Astrocyte (in vitro differentiated cells and primary cell): ENCODE measurements at regions not wholly inside any gene's neighbourhood (a gene's known extent, or its start where the extent isn't known, plus 50 kb on each side); places are given as distances from the start of the nearest gene placed in this dataset.

Experiments
- DNase-seq: peaks from one replicate; pipeline ENCODE4 v3.0.0-alpha.2; 2010; ENCODE audit warnings: low read depth
- FAIRE-seq: peaks from 2 replicates; lab custom pipeline; 2011; peaks lifted over from hg19 to GRCh38; lab: Jason Lieb, UNC
- H2AFZ ChIP-seq: 2 replicates; pipeline ENCODE4 v1.6.0; 2012; ENCODE audit warnings: low read depth, low read length, inconsistent platforms
- H3K27ac ChIP-seq: 2 replicates; pipeline ENCODE4 v1.5.1; 2011; ENCODE audit warnings: low read depth, low read length, inconsistent platforms
- H3K27me3 ChIP-seq: 2 replicates; pipeline ENCODE4 v1.6.0; 2011; ENCODE audit warnings: low read length, inconsistent platforms; ENCODE audit not compliant: insufficient read depth
- H3K36me3 ChIP-seq: 2 replicates; pipeline ENCODE4 v1.5.1; 2011; ENCODE audit warnings: low read length, inconsistent platforms; ENCODE audit not compliant: insufficient read depth
- H3K4me1 ChIP-seq: 2 replicates; pipeline ENCODE4 v1.5.1; 2011; ENCODE audit warnings: low read length, inconsistent platforms; ENCODE audit not compliant: insufficient read depth
- H3K4me2 ChIP-seq: 2 replicates; pipeline ENCODE4 v1.6.0; 2012; ENCODE audit warnings: low read length, inconsistent platforms
- H3K4me3 ChIP-seq: 2 replicates; pipeline ENCODE4 v1.5.1; 2011; ENCODE audit warnings: low read depth, mild to moderate bottlenecking, low read length, inconsistent platforms; ENCODE audit not compliant: insufficient read depth
- H3K79me2 ChIP-seq: 2 replicates; pipeline ENCODE4 v1.6.0; 2012; ENCODE audit warnings: mild to moderate bottlenecking, low read length, inconsistent platforms; ENCODE audit not compliant: insufficient read depth
- H3K9ac ChIP-seq: 2 replicates; pipeline ENCODE4 v1.6.0; 2012; ENCODE audit warnings: mild to moderate bottlenecking, low read length, inconsistent platforms
- H3K9me3 ChIP-seq: 2 replicates; pipeline ENCODE4 v1.5.1; 2012; ENCODE audit warnings: low read depth, mild to moderate bottlenecking, low read length, inconsistent platforms; ENCODE audit not compliant: insufficient read depth
- H4K20me1 ChIP-seq: 2 replicates; pipeline ENCODE4 v1.6.0; 2012; ENCODE audit warnings: low read length, inconsistent platforms; ENCODE audit not compliant: insufficient read depth
- H3K27ac Mint-ChIP-seq: one replicate; pipeline ENCODE4 v1.8.0; 2021; ENCODE audit warnings: mild to moderate bottlenecking, mixed read lengths; ENCODE audit not compliant: unreplicated experiment
- H3K27me3 Mint-ChIP-seq: one replicate; pipeline ENCODE4 v1.8.0; 2021; ENCODE audit warnings: low read depth, mixed read lengths; ENCODE audit not compliant: unreplicated experiment
- H3K36me3 Mint-ChIP-seq: one replicate; pipeline ENCODE4 v1.8.0; 2021; ENCODE audit warnings: low read depth, mixed read lengths; ENCODE audit not compliant: unreplicated experiment
- H3K4me1 Mint-ChIP-seq: one replicate; pipeline ENCODE4 v1.8.0; 2021; ENCODE audit warnings: low read depth, mixed read lengths; ENCODE audit not compliant: unreplicated experiment
- H3K4me3 Mint-ChIP-seq: one replicate; pipeline ENCODE4 v1.8.0; 2021; ENCODE audit warnings: mild to moderate bottlenecking, moderate library complexity, mixed read lengths; ENCODE audit not compliant: unreplicated experiment
- H3K9me3 Mint-ChIP-seq: one replicate; pipeline ENCODE4 v1.8.0; 2021; ENCODE audit warnings: mild to moderate bottlenecking, mixed read lengths; ENCODE audit not compliant: unreplicated experiment
- EZH2 ChIP-seq: IDR thresholded peaks from 2 replicates; pipeline ENCODE4 v1.6.1; 2012; ENCODE audit warnings: mild to moderate bottlenecking, low read length, inconsistent platforms; ENCODE audit not compliant: insufficient read depth
- TF ChIP-seq, protein P1 (sequence below): IDR thresholded peaks from 2 replicates; pipeline ENCODE4 v1.5.1; 2011; ENCODE audit warnings: low read depth, mild to moderate bottlenecking, inconsistent platforms, low read length, moderate library complexity; ENCODE audit not compliant: insufficient read depth

DNA sequence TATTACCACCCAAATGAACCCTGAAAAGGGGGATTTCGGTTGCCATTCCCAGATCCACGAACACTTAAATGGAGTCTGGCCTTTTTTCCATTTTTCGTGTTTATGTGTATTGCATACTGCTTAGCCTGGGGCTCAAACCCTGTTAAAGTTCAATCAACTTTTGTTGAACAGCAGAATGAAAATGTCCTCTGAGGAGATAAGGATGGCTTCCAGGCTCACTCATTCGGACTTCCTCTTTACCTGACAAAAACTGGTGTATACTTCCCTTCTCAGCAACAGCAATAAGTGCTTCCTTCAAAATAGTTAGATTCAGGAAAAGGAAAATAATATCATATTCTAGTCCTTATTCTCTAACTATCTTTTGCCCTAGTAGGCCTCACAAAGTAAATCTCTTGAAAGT lies 61.1 kb upstream of the ARID5B start:
- Histone ChIP-seq H3K27me3 (no peaks in the 10 kb centered on the region), H3K4me2 (no peak overlapping the region), H3K4me1 (peaks cover 53% of the 10 kb centered on the region), H3K79me2 (no peaks in the 10 kb centered on the region), H3K4me3 (no peak overlapping the region), H3K9ac (no peak overlapping the region), H3K9me3 (no peaks in the 10 kb centered on the region), H2AFZ (no peak overlapping the region), H4K20me1 (no peaks in the 10 kb centered on the region), H3K36me3 (no peaks in the 10 kb centered on the region), H3K27ac (no peak overlapping the region)
- TF ChIP-seq, protein P1, sequence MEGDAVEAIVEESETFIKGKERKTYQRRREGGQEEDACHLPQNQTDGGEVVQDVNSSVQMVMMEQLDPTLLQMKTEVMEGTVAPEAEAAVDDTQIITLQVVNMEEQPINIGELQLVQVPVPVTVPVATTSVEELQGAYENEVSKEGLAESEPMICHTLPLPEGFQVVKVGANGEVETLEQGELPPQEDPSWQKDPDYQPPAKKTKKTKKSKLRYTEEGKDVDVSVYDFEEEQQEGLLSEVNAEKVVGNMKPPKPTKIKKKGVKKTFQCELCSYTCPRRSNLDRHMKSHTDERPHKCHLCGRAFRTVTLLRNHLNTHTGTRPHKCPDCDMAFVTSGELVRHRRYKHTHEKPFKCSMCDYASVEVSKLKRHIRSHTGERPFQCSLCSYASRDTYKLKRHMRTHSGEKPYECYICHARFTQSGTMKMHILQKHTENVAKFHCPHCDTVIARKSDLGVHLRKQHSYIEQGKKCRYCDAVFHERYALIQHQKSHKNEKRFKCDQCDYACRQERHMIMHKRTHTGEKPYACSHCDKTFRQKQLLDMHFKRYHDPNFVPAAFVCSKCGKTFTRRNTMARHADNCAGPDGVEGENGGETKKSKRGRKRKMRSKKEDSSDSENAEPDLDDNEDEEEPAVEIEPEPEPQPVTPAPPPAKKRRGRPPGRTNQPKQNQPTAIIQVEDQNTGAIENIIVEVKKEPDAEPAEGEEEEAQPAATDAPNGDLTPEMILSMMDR = no peak
- TF ChIP-seq EZH2 = no peak
- DNase-seq = no peak
- no peak overlapping the region for H3K27ac Mint-ChIP-seq
- FAIRE-seq = no peak
- H3K4me1 Mint-ChIP-seq = peaks cover 45% of the 10 kb centered on the region
- no peaks in the 10 kb centered on the region for H3K27me3 Mint-ChIP-seq
- no peaks in the 10 kb centered on the region for H3K36me3 Mint-ChIP-seq
- no peak overlapping the region for H3K4me3 Mint-ChIP-seq
- no peaks in the 10 kb centered on the region for H3K9me3 Mint-ChIP-seq

DNA sequence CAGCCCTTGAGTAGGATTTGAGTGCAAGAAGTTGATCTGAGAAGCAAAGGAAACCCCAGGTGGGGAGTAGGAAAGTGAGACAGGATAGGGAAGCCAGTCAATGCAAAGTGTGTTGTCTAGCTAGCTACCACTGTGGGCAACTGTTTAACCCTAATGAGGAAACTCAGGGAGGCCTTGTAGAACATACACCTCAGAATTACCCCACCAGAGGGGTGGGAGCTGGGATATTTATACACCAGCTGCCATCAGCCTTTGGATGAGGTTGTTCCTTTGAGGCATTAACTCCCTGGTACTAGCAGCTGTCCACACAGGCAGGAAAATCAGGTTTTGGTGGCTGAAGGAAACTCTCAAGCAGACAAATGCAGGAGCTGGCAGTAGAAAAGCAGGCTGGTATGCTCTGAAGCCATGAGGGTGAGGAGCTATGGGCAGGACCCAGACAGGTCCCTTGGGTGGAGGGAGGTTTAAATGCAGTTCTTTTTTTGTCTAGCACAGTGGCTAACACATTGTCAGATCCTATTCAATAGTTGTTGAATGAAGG lies 60.1 kb upstream of the ARID5B start:
- Histone ChIP-seq H2AFZ (no peak overlapping the region), H3K4me3 (no peak overlapping the region), H3K36me3 (no peaks in the 10 kb centered on the region), H3K9ac (no peak overlapping the region), H3K4me1 (peaks cover 51% of the 10 kb centered on the region), H3K9me3 (no peaks in the 10 kb centered on the region), H3K4me2 (no peak overlapping the region), H3K79me2 (no peaks in the 10 kb centered on the region), H3K27me3 (no peaks in the 10 kb centered on the region), H4K20me1 (no peaks in the 10 kb centered on the region), H3K27ac (no peak overlapping the region)
- H3K27me3 Mint-ChIP-seq = no peaks in the 10 kb centered on the region
- H3K4me1 Mint-ChIP-seq = peaks cover 44% of the 10 kb centered on the region
- DNase-seq (no peak), FAIRE-seq (no peak)
- no peak for TF ChIP-seq EZH2
- TF ChIP-seq, protein P1 = no peak
- H3K36me3 Mint-ChIP-seq = no peaks in the 10 kb centered on the region
- no peak overlapping the region for H3K4me3 Mint-ChIP-seq
- H3K9me3 Mint-ChIP-seq = no peaks in the 10 kb centered on the region
- no peak overlapping the region for H3K27ac Mint-ChIP-seq

DNA sequence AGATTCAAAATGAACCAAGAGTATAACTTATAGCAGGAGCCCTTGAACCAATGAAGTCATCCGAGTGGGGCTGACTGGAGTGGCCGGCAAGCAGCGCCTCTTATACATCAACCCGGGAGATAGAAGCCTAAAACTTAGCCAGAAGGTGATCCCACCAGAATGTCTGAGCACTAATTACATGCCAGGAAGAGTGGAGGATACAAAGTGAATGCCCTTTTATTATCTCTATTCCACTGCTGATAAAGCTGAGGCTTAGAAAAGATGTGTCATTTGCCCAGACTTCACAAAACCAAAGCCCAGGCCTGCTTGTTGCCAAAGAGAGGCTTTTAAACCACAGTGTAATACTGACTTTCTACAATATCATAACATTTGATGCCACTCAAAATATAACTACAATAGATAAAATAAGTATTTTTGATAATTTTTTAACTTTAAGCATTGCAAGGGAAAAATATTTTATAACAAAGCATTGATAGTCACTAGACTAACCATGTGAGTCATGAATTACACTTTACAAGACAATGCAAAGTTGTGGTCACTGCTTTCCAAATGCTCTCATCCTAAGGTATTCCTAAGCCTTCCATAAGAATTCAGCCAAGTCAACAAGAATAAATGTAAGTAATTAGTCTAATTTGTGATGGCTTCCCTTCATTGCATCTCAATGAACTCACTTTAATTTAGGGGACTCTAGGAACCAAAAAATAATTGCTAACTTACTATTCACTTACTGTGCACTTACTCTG lies 58.6 kb upstream of the ARID5B start:
- Mint-ChIP-seq H3K4me3 (no peak overlapping the region), H3K27me3 (no peaks in the 10 kb centered on the region), H3K36me3 (no peaks in the 10 kb centered on the region), H3K27ac (peak overlapping the region; percentile 80), H3K9me3 (no peaks in the 10 kb centered on the region), H3K4me1 (peaks cover 48% of the 10 kb centered on the region)
- Histone ChIP-seq H3K9me3 (no peaks in the 10 kb centered on the region), H2AFZ (peak overlapping the region; percentile 13), H3K4me2 (peak overlapping the region; percentile 65), H3K79me2 (no peaks in the 10 kb centered on the region), H3K27me3 (no peaks in the 10 kb centered on the region), H3K27ac (peak overlapping the region; percentile 81), H4K20me1 (no peaks in the 10 kb centered on the region), H3K9ac (peak overlapping the region; percentile 38), H3K4me3 (no peak overlapping the region), H3K4me1 (peaks cover 49% of the 10 kb centered on the region), H3K36me3 (no peaks in the 10 kb centered on the region)
- TF ChIP-seq, protein P1 = no peak
- no peak for TF ChIP-seq EZH2
- DNase-seq = peak; percentile 94
- FAIRE-seq = peak; percentile 92
